OCI-LY1 (cell line): ENCODE measurements at regions not wholly inside any gene's neighbourhood (a gene's known extent, or its start where the extent isn't known, plus 50 kb on each side); places are given as distances from the start of the nearest gene placed in this dataset.

ENCODE experiments used
- CTCF ChIP-seq: fragments of 200-600 bp; sonication (generic), shearing (Covaris generic); IDR thresholded peaks from 2 replicates; pipeline ENCODE4 v1.5.1; 2017; ENCODE audit warnings: mild to moderate bottlenecking, antibody characterized with exemption, low read length, moderate library complexity, mixed read lengths
- EZH2 ChIP-seq: fragments of 200-600 bp; sonication (generic), shearing (Covaris generic); IDR thresholded peaks from 2 replicates; pipeline ENCODE4 v1.8.0; 2017; ENCODE audit warnings: borderline replicate concordance, mixed run types, mild to moderate bottlenecking, antibody characterized with exemption, low read length, moderate library complexity, mixed read lengths

- TF ChIP-seq CTCF (no peak), EZH2 (no peak)
Measured at GRCh38 chrX:95949588-95949987, 735.1 kb upstream of the DIAPH2 start.
